ENCODE measurements at regions not wholly inside any gene's neighbourhood (a gene's known extent, or its start where the extent isn't known, plus 50 kb on each side); places are given as distances from the start of the nearest gene placed in this dataset.

DNA sequence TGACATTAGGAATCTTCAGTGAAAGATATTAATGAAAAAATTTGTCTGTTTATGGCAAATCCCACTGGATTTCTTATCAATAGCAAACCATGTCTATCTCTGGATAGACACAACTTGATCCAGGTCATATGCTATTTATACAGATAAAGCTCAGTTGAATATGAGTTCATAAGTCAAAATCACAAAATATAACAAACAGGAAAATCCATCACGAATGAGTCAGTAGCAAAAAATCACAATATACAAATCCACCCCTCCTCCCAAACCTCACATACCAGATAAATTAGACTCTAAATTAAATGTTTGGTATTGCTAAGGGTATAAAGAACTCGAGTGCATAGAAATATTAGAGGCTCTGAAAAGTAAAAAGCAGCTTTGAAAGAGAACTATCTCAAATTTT lies 420.5 kb downstream of the TLL1 start:
- TF ChIP-seq TAF1 (IDR thresholded peaks at IDR 0.05; ENCODE audit: low read depth), result no peak
- TF ChIP-seq RAD21 (IDR thresholded peaks at IDR 0.05; ENCODE audit: low read depth), result no peak

All from Ishikawa (cell line).